Stimulated activated CD8-positive, alpha-beta memory T cell treated with anti-CD3 and anti-CD28 coated beads, Interleukin-7, amount 100 ng/mL, for 1 hour (primary cell): ENCODE measurements at regions not wholly inside any gene's neighbourhood (a gene's known extent, or its start where the extent isn't known, plus 50 kb on each side); places are given as distances from the start of the nearest gene placed in this dataset.

Experiments used
- DNase-seq, 2 donors: peaks; one replicate each; pipeline ENCODE4 v3.0.0-alpha.2; 2020; ENCODE audit warnings: low read depth in 2 of 2

- no peak for DNase-seq
These were observed 53.8 kb upstream of the RANBP3L start for GRCh38 chr5:36355516-36355915.

GRCh38 chr5:36356915-36357314, 55.2 kb upstream of the RANBP3L start:
- DNase-seq, result no peak

GRCh38 chr5:36357391-36357975, 55.8 kb upstream of the RANBP3L start:
- no peak for DNase-seq

- DNase-seq, result no peak
These were observed 57.6 kb upstream of the RANBP3L start for GRCh38 chr5:36359267-36359666.

GRCh38 chr5:36360307-36360706, 58.6 kb upstream of the RANBP3L start:
- no peak for DNase-seq

- no peak for DNase-seq
These were observed 61.4 kb upstream of the RANBP3L start for GRCh38 chr5:36363101-36363500.

- no peak for DNase-seq
These were observed 62.0 kb upstream of the RANBP3L start for GRCh38 chr5:36363744-36364143.

- DNase-seq, result no peak
These were observed 62.8 kb upstream of the RANBP3L start for GRCh38 chr5:36364473-36364872.

GRCh38 chr5:36365896-36366295, 64.2 kb upstream of the RANBP3L start:
- no peak for DNase-seq

GRCh38 chr5:36366883-36367282, 65.2 kb upstream of the RANBP3L start:
- DNase-seq, result no peak

- no peak for DNase-seq
These were observed 65.8 kb upstream of the RANBP3L start for GRCh38 chr5:36367524-36367923.

- no peak for DNase-seq
These were observed 67.6 kb upstream of the RANBP3L start for GRCh38 chr5:36369219-36369690.

- no peak for DNase-seq
These were observed 68.4 kb upstream of the RANBP3L start for GRCh38 chr5:36370073-36370472.

GRCh38 chr5:36371366-36371765, 69.7 kb upstream of the RANBP3L start:
- DNase-seq, result no peak

GRCh38 chr5:36373527-36374086, 71.9 kb upstream of the RANBP3L start:
- DNase-seq, result no peak

GRCh38 chr5:36374266-36374862, 72.7 kb upstream of the RANBP3L start:
- no peak for DNase-seq

- no peak for DNase-seq
These were observed 75.5 kb upstream of the RANBP3L start for GRCh38 chr5:36377192-36377591.

- DNase-seq, result no peak
These were observed 76.8 kb upstream of the RANBP3L start for GRCh38 chr5:36378551-36378950.

GRCh38 chr5:36382890-36383289, 81.2 kb upstream of the RANBP3L start:
- no peak for DNase-seq

- DNase-seq, result no peak
These were observed 82.2 kb upstream of the RANBP3L start for GRCh38 chr5:36383942-36384341.

- no peak for DNase-seq
These were observed 83.1 kb upstream of the RANBP3L start for GRCh38 chr5:36384845-36385244.

GRCh38 chr5:36385495-36385894, 83.8 kb upstream of the RANBP3L start:
- no peak for DNase-seq

- no peak for DNase-seq
These were observed 86.6 kb upstream of the RANBP3L start for GRCh38 chr5:36388288-36388687.

- DNase-seq, result no peak
These were observed 87.5 kb upstream of the RANBP3L start for GRCh38 chr5:36389245-36389644.
